Body of pancreas (tissue), 4 donors: ENCODE measurements at regions not wholly inside any gene's neighbourhood (a gene's known extent, or its start where the extent isn't known, plus 50 kb on each side); places are given as distances from the start of the nearest gene placed in this dataset.

Source experiments
- POLR2A ChIP-seq, 3 donors: fragments of 450-650 bp; IDR thresholded peaks; one replicate each; pipeline ENCODE4 v1.6.1; 2016; ENCODE audit warnings: antibody characterized with exemption in 3 of 3, mild to moderate bottlenecking in 2 of 3
- TF ChIP-seq, protein P1 (sequence below), 7 experiments: fragments of 450-650 bp in 4 of 7; fragments of 200-600 bp in 3 of 7; sonication (generic) in 3 of 7; IDR thresholded peaks; one replicate each; pipeline ENCODE4 v1.5.1; 2016 to 2019; ENCODE audit warnings: antibody characterized with exemption in 7 of 7

DNA sequence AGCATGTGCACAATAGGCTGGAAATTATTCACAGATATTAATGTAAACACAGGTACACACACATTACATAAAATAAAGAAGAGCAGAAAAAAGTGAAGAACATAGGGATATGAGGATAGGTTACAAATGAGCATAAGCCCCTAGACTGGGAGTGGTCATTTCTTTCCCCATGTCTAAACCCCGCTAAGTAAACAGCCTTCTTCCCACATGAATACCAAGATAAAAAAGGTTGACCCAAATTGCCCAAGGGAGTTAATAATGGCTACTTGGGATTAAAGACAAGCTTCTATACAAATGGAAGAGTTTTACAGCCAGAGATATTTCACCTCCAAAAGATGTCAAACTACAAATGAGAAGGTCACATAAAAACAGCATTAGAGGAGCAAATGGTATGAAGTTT lies 527.1 kb upstream of the CELF2 start:
- TF ChIP-seq, protein P1, sequence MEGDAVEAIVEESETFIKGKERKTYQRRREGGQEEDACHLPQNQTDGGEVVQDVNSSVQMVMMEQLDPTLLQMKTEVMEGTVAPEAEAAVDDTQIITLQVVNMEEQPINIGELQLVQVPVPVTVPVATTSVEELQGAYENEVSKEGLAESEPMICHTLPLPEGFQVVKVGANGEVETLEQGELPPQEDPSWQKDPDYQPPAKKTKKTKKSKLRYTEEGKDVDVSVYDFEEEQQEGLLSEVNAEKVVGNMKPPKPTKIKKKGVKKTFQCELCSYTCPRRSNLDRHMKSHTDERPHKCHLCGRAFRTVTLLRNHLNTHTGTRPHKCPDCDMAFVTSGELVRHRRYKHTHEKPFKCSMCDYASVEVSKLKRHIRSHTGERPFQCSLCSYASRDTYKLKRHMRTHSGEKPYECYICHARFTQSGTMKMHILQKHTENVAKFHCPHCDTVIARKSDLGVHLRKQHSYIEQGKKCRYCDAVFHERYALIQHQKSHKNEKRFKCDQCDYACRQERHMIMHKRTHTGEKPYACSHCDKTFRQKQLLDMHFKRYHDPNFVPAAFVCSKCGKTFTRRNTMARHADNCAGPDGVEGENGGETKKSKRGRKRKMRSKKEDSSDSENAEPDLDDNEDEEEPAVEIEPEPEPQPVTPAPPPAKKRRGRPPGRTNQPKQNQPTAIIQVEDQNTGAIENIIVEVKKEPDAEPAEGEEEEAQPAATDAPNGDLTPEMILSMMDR (IDR thresholded peaks at IDR 0.05), result no peak
- no peak for TF ChIP-seq POLR2A (IDR thresholded peaks at IDR 0.05)
